Neural cell (in vitro differentiated cells): ENCODE measurements at regions not wholly inside any gene's neighbourhood (a gene's known extent, or its start where the extent isn't known, plus 50 kb on each side); places are given as distances from the start of the nearest gene placed in this dataset.

Source experiments
- H2AFZ ChIP-seq: fragments of 200-600, 300-800 bp; sonication (generic), shearing (Covaris generic); 2 replicates; pipeline ENCODE4 v1.6.0; 2014; ENCODE audit warnings: low read depth, mild to moderate bottlenecking, antibody characterized with exemption, low read length, moderate library complexity
- H3F3A ChIP-seq: fragments of 200-600 bp; shearing (Covaris generic); 2 replicates; pipeline ENCODE4 v1.6.1; 2016; ENCODE audit warnings: mild to moderate bottlenecking, moderate library complexity, mixed read lengths, antibody characterized with exemption, low read length; ENCODE audit not compliant: insufficient read depth, poor library complexity, severe bottlenecking
- H3K27ac ChIP-seq: fragments of 200-600, 300-800 bp; sonication (generic), shearing (Covaris generic); 2 replicates; pipeline ENCODE4 v1.5.1; 2014; ENCODE audit warnings: mild to moderate bottlenecking, low read length, moderate library complexity
- H3K27me3 ChIP-seq: fragments of 300-800, 200-600 bp; sonication (generic), shearing (Covaris generic); 2 replicates; pipeline ENCODE4 v1.6.0; 2014; ENCODE audit warnings: mild to moderate bottlenecking, low read depth, low read length, moderate library complexity; ENCODE audit not compliant: insufficient read depth
- H3K36me3 ChIP-seq: fragments of 300-800, 200-600 bp; sonication (generic), shearing (Covaris generic); 2 replicates; pipeline ENCODE4 v1.5.1; 2014; ENCODE audit warnings: mild to moderate bottlenecking, antibody characterized with exemption, low read length, moderate library complexity; ENCODE audit not compliant: insufficient read depth
- H3K4me2 ChIP-seq: fragments of 300-800, 200-600 bp; sonication (generic), shearing (Covaris generic); 2 replicates; pipeline ENCODE4 v1.6.0; 2014; ENCODE audit warnings: mild to moderate bottlenecking, low read length
- H3K4me3 ChIP-seq: fragments of 300-800, 200-600 bp; sonication (generic), shearing (Covaris generic); 2 replicates; pipeline ENCODE4 v1.5.1; 2014; ENCODE audit warnings: mild to moderate bottlenecking, low read length, moderate library complexity
- H3K79me2 ChIP-seq: fragments of 200-600 bp; shearing (Covaris generic); replicated peaks from 2 replicates; pipeline ENCODE4 v1.6.0; 2014; ENCODE audit warnings: mild to moderate bottlenecking, low read length, moderate library complexity; ENCODE audit not compliant: insufficient read depth
- H3K9ac ChIP-seq: fragments of 300-800, 200-600 bp; sonication (generic), shearing (Covaris generic); 2 replicates; pipeline ENCODE4 v1.6.1; 2016; ENCODE audit warnings: mild to moderate bottlenecking, low read length, mixed read lengths
- H3K9me2 ChIP-seq: fragments of 200-600 bp; shearing (Covaris generic); 2 replicates; pipeline ENCODE4 v1.6.1; 2016; ENCODE audit warnings: mild to moderate bottlenecking, low read length, mixed read lengths; ENCODE audit not compliant: insufficient read depth
- H3K9me3 ChIP-seq: fragments of 200-600, 300-800 bp; sonication (generic), shearing (Covaris generic); 2 replicates; pipeline ENCODE4 v1.6.1; 2016; ENCODE audit warnings: mild to moderate bottlenecking, mixed run types, low read length, moderate library complexity, mixed read lengths
- H4K20me1 ChIP-seq: fragments of 200-600 bp; shearing (Covaris generic); 2 replicates; pipeline ENCODE4 v1.6.1; 2016; ENCODE audit warnings: mild to moderate bottlenecking, mixed run types; ENCODE audit not compliant: insufficient read depth
- EP300 ChIP-seq: fragments of 450-650 bp; conservative IDR thresholded peaks from 2 replicates; pipeline ENCODE4 v1.6.1; 2014; ENCODE audit warnings: antibody characterized with exemption, mild to moderate bottlenecking, moderate library complexity; ENCODE audit not compliant: poor library complexity, severe bottlenecking
- EZH2 ChIP-seq: fragments of 200-600, 300-800 bp; shearing (Covaris generic), sonication (generic); IDR thresholded peaks from 2 replicates; pipeline ENCODE4 v1.6.1; 2014; ENCODE audit warnings: antibody characterized with exemption, low read length, borderline replicate concordance, mild to moderate bottlenecking; ENCODE audit not compliant: insufficient read depth, poor library complexity, severe bottlenecking
- MXI1 ChIP-seq: fragments of 450-650 bp; conservative IDR thresholded peaks from 2 replicates; pipeline ENCODE4 v1.6.1; 2014; ENCODE audit warnings: antibody characterized with exemption, mild to moderate bottlenecking; ENCODE audit not compliant: poor library complexity, severe bottlenecking
- POLR2AphosphoS5 ChIP-seq: IDR thresholded peaks from 2 replicates; pipeline ENCODE4 v1.6.1; 2012
- RAD21 ChIP-seq: fragments of 450-650 bp; conservative IDR thresholded peaks from 2 replicates; pipeline ENCODE4 v1.6.1; 2014; ENCODE audit warnings: antibody characterized with exemption, mild to moderate bottlenecking, moderate library complexity
- SMC3 ChIP-seq: fragments of 450-650 bp; conservative IDR thresholded peaks from 2 replicates; pipeline ENCODE4 v1.6.1; 2014; ENCODE audit warnings: antibody characterized with exemption, mild to moderate bottlenecking, moderate library complexity; ENCODE audit not compliant: poor library complexity
- TAF1 ChIP-seq: IDR thresholded peaks from 2 replicates; pipeline ENCODE4 v1.6.1; 2012; ENCODE audit warnings: low read depth
- TF ChIP-seq, protein P1 (sequence below): fragments of 450-650 bp; IDR thresholded peaks from 2 replicates; pipeline ENCODE4 v1.5.1; 2014; ENCODE audit warnings: antibody characterized with exemption, mild to moderate bottlenecking, moderate library complexity; ENCODE audit not compliant: poor library complexity, severe bottlenecking
- TF ChIP-seq, protein P2 (sequence below): IDR thresholded peaks from 2 replicates; pipeline ENCODE4 v1.6.1; 2012; ENCODE audit warnings: borderline replicate concordance

DNA sequence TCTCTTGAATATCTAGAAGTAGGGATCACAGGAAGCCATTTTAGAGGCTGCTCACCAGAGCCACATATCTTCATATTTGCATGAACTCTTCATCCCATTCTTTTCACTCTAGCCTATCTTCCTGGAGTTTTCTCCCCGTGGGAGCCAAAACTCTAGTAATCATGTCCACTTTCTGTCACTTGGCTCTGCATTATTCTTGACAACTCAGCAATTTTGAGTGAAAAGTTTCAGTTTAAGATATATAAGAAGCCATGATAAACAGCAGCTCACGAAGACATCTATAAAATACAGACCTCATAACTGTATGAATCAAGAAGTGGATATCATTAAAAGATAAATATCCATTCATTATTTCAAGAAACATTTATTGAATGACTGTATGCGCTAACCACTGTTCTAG lies 79.1 kb upstream of the NR0B1 start:
- Histone ChIP-seq H2AFZ (no peak overlapping the region), H3K9me2 (no peaks in the 10 kb centered on the region), H3K27ac (no peak overlapping the region), H3K4me3 (no peak overlapping the region), H3K36me3 (no peaks in the 10 kb centered on the region), H3K9me3 (no peaks in the 10 kb centered on the region), H4K20me1 (no peaks in the 10 kb centered on the region), H3K27me3 (no peaks in the 10 kb centered on the region), H3F3A (no peaks in the 10 kb centered on the region), H3K79me2 (no peaks in the 10 kb centered on the region), H3K9ac (no peak overlapping the region), H3K4me2 (no peak overlapping the region)
- TF ChIP-seq SMC3 (no peak), POLR2AphosphoS5 (no peak), MXI1 (no peak), RAD21 (no peak)
- TF ChIP-seq, protein P1, sequence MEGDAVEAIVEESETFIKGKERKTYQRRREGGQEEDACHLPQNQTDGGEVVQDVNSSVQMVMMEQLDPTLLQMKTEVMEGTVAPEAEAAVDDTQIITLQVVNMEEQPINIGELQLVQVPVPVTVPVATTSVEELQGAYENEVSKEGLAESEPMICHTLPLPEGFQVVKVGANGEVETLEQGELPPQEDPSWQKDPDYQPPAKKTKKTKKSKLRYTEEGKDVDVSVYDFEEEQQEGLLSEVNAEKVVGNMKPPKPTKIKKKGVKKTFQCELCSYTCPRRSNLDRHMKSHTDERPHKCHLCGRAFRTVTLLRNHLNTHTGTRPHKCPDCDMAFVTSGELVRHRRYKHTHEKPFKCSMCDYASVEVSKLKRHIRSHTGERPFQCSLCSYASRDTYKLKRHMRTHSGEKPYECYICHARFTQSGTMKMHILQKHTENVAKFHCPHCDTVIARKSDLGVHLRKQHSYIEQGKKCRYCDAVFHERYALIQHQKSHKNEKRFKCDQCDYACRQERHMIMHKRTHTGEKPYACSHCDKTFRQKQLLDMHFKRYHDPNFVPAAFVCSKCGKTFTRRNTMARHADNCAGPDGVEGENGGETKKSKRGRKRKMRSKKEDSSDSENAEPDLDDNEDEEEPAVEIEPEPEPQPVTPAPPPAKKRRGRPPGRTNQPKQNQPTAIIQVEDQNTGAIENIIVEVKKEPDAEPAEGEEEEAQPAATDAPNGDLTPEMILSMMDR: no peak

DNA sequence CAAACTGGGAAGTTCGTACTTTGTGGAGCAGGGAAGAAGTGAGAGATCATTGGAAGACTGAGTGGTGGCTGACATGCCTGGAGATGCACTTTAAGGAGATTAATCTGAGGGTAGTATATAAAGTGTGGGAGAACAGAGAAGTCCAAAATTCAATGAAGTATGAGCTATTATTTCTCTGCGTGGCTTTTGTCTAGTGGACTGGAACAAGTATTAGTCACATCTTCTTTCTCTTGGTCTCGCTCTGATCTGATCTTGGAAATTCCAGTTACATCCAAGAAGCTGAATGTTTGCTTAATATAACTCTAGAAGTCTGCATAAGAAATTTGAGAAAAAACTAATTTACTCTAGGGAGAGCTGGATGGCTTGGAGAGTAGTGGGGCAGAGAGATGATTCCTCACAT lies 64.8 kb upstream of the NR0B1 start:
- H3F3A ChIP-seq: no peaks in the 10 kb centered on the region
- H3K9ac ChIP-seq: no peak overlapping the region
- H3K27ac ChIP-seq: no peak overlapping the region
- no peaks in the 10 kb centered on the region for H3K27me3 ChIP-seq
- no peak overlapping the region for H2AFZ ChIP-seq
- H3K79me2 ChIP-seq: no peaks in the 10 kb centered on the region
- no peak for TF ChIP-seq EZH2
- TF ChIP-seq, protein P1: no peak
- TF ChIP-seq EP300: no peak
- no peak for TF ChIP-seq SMC3
- TF ChIP-seq MXI1: no peak
- TF ChIP-seq, protein P2, sequence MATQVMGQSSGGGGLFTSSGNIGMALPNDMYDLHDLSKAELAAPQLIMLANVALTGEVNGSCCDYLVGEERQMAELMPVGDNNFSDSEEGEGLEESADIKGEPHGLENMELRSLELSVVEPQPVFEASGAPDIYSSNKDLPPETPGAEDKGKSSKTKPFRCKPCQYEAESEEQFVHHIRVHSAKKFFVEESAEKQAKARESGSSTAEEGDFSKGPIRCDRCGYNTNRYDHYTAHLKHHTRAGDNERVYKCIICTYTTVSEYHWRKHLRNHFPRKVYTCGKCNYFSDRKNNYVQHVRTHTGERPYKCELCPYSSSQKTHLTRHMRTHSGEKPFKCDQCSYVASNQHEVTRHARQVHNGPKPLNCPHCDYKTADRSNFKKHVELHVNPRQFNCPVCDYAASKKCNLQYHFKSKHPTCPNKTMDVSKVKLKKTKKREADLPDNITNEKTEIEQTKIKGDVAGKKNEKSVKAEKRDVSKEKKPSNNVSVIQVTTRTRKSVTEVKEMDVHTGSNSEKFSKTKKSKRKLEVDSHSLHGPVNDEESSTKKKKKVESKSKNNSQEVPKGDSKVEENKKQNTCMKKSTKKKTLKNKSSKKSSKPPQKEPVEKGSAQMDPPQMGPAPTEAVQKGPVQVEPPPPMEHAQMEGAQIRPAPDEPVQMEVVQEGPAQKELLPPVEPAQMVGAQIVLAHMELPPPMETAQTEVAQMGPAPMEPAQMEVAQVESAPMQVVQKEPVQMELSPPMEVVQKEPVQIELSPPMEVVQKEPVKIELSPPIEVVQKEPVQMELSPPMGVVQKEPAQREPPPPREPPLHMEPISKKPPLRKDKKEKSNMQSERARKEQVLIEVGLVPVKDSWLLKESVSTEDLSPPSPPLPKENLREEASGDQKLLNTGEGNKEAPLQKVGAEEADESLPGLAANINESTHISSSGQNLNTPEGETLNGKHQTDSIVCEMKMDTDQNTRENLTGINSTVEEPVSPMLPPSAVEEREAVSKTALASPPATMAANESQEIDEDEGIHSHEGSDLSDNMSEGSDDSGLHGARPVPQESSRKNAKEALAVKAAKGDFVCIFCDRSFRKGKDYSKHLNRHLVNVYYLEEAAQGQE: no peak
- no peak for TF ChIP-seq RAD21
- no peak for TF ChIP-seq TAF1
- TF ChIP-seq POLR2AphosphoS5: no peak
- H3K9me3 ChIP-seq: no peaks in the 10 kb centered on the region
- no peaks in the 10 kb centered on the region for H3K9me2 ChIP-seq
- no peak overlapping the region for H3K4me3 ChIP-seq
- H4K20me1 ChIP-seq: no peaks in the 10 kb centered on the region
- no peak overlapping the region for H3K4me2 ChIP-seq
- no peaks in the 10 kb centered on the region for H3K36me3 ChIP-seq
